ENCODE measurements at regions not wholly inside any gene's neighbourhood (a gene's known extent, or its start where the extent isn't known, plus 50 kb on each side); places are given as distances from the start of the nearest gene placed in this dataset.
"Not testable (repeated sequence)": the region's sequence is repeated elsewhere in the genome, so short reads cannot be mapped to it uniquely, and the experiment has no call there.

- peak in 3 of 10 donors; percentile 39 to 87 (median 67) for DNase-seq
- intact Hi-C loops (cut with DNase I): not testable (repeated sequence)
These were observed 52.4 kb upstream of the APOD start for GRCh38 chr3:195635898-195636685.

GRCh38 chr3:195635262-195635873 is 51.6 kb upstream of the APOD start:
- intact Hi-C loops (cut with DNase I); DNase-seq: not testable (repeated sequence)

GRCh38 chr3:195634426-195635261 is 50.9 kb upstream of the APOD start:
- peak in 1 of 10 donors; percentile 59 for DNase-seq

More at GRCh38 chr3:195634426-195635261, 50.9 kb upstream of the APOD start:
- intact Hi-C loops (cut with DNase I): not testable (repeated sequence)
